Ascending aorta (tissue), 2 donors: ENCODE measurements at regions not wholly inside any gene's neighbourhood (a gene's known extent, or its start where the extent isn't known, plus 50 kb on each side); places are given as distances from the start of the nearest gene placed in this dataset.

ENCODE experiments used
- DNase-seq, 2 donors: peaks; one replicate each; pipeline ENCODE4 v3.0.0-alpha.2; 2019; ENCODE audit warnings: low spot score in 2 of 2
- H3K27ac ChIP-seq, 2 donors: fragments of 200-600 bp; sonication (generic); one replicate each; pipeline ENCODE4 v1.5.1; 2016 to 2017; ENCODE audit warnings: mild to moderate bottlenecking in 1 of 2
- H3K27me3 ChIP-seq: fragments of 200-600 bp; sonication (generic); one replicate; pipeline ENCODE4 v1.5.1; 2017
- H3K36me3 ChIP-seq, 2 donors: fragments of 200-600 bp; sonication (generic); one replicate each; pipeline ENCODE4 v1.5.1; 2016
- H3K4me1 ChIP-seq, 2 donors: fragments of 200-600 bp; sonication (generic); one replicate each; pipeline ENCODE4 v1.5.1; 2016 to 2017; ENCODE audit warnings: mild to moderate bottlenecking in 1 of 2
- H3K4me3 ChIP-seq, 2 donors: fragments of 200-600 bp; sonication (generic); one replicate each; pipeline ENCODE4 v1.5.1; 2016 to 2017; ENCODE audit warnings: mild to moderate bottlenecking in 1 of 2
- H3K9me3 ChIP-seq, 2 donors: fragments of 200-600 bp; sonication (generic); one replicate each; pipeline ENCODE4 v1.5.1; 2016
- intact Hi-C: fragments of 100-400 bp; cut with DNase I; formaldehyde crosslinking; loops from one replicate; pipeline ENCODE4 v1.15.1; 2023
- TF ChIP-seq, protein P1 (sequence below), 3 experiments: fragments of 200-600 bp in 2 of 3; fragments of 450-650 bp in 1 of 3; sonication (generic) in 2 of 3; IDR thresholded peaks; one replicate each; pipeline ENCODE4 v1.5.1; 2016 to 2019; ENCODE audit warnings: antibody characterized with exemption in 3 of 3, mild to moderate bottlenecking in 1 of 3, moderate library complexity in 1 of 3

DNA sequence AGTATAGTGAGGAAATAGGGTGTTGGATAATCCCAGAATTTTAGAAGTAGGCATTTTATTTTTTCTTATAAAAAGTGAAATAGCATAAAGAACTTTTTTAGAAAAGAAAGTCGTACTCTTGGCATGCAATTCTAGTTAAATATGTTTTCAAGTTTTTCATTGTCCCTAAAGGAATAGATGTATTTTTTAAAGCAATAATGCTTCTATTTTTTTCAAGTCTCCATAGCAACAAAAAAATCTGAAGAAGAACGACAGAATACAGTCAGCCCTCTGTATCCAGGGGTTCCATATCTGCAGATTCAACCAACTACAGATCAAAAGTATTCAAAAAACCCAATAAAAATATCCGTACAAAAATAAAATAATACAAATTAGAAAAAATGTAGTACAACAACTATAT lies 538.2 kb downstream of the GLUD2 start:
- Histone ChIP-seq H3K4me1 (no peaks in the 10 kb centered on the region), H3K36me3 (no peaks in the 10 kb centered on the region), H3K9me3 (no peaks in the 10 kb centered on the region), H3K4me3 (no peak overlapping the region), H3K27me3 (no peaks in the 10 kb centered on the region), H3K27ac (no peak overlapping the region)
- TF ChIP-seq, protein P1, sequence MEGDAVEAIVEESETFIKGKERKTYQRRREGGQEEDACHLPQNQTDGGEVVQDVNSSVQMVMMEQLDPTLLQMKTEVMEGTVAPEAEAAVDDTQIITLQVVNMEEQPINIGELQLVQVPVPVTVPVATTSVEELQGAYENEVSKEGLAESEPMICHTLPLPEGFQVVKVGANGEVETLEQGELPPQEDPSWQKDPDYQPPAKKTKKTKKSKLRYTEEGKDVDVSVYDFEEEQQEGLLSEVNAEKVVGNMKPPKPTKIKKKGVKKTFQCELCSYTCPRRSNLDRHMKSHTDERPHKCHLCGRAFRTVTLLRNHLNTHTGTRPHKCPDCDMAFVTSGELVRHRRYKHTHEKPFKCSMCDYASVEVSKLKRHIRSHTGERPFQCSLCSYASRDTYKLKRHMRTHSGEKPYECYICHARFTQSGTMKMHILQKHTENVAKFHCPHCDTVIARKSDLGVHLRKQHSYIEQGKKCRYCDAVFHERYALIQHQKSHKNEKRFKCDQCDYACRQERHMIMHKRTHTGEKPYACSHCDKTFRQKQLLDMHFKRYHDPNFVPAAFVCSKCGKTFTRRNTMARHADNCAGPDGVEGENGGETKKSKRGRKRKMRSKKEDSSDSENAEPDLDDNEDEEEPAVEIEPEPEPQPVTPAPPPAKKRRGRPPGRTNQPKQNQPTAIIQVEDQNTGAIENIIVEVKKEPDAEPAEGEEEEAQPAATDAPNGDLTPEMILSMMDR (IDR thresholded peaks at IDR 0.05), result no peak
- intact Hi-C loops, result no loop called here
- DNase-seq, result no peak

DNA sequence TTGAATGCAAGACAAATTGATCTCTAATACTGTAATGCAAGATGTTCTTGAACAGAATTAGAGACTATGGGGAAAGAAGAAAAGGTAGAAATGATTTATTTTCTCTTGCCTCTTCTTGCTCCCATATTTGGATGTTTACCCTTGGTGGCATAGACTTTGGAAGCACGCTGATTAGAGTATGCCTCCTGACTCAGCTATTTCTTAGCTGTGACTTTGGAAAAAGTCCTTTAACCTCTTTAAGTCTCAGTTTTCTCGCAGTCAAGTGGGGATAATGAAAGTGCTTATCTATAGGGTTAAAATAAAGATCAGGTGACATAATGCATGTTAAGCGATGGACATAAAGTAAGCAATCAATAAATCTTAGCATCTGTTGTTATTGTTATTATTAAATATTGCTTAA lies 545.5 kb downstream of the GLUD2 start:
- no peak overlapping the region for H3K27ac ChIP-seq
- no peaks in the 10 kb centered on the region for H3K27me3 ChIP-seq
- intact Hi-C loops, result no loop called here
- H3K9me3 ChIP-seq, result no peaks in the 10 kb centered on the region
- no peaks in the 10 kb centered on the region for H3K4me1 ChIP-seq
- H3K36me3 ChIP-seq, result no peaks in the 10 kb centered on the region
- no peak for DNase-seq
- no peak overlapping the region for H3K4me3 ChIP-seq
- TF ChIP-seq, protein P1 (IDR thresholded peaks at IDR 0.05), result no peak

DNA sequence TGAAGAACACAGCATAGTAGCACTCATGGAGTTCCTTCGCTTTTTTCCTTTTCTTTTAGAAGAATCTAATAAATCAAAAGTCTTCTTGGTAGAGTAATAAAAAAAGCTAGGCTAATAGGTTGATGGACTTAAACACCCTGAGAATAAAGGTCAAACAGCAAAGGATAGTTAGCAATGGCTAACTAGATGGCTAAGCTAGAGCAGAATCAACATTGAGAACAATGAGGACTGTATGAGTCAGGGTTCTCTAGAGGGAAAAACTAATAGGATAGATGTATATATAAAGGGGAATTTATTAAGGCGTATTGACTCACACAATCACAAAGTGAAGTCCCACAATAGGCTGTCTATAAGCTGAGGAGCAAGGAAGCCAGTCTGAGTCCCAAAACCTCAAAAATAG lies 550.9 kb downstream of the GLUD2 start:
- intact Hi-C loops, result no loop called here
- no peak overlapping the region for H3K4me3 ChIP-seq
- no peaks in the 10 kb centered on the region for H3K27me3 ChIP-seq
- DNase-seq, result no peak
- no peak overlapping the region for H3K27ac ChIP-seq
- H3K9me3 ChIP-seq, result no peaks in the 10 kb centered on the region
- TF ChIP-seq, protein P1 (IDR thresholded peaks at IDR 0.05), result no peak
- no peaks in the 10 kb centered on the region for H3K4me1 ChIP-seq
- H3K36me3 ChIP-seq, result no peaks in the 10 kb centered on the region

DNA sequence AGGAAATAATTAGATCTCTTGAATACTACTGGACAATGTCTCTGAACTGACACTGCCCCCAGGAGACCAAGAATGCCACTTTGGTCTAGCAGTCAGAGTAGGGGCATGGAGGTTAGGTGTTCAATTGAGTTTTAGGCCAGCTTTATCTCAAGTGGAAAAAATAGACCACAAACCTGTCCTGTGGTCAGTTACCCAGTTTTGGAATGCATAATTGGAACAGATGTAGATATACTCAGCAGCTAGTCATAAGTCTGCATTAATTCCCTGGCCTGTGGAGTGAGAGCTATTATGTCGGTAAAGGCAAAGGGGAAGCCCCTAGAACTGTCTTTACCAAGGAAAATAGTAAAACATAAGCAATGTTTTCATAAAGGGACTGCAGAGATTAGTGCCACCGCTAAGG lies 587.7 kb downstream of the GLUD2 start:
- intact Hi-C loops, result no loop called here
- TF ChIP-seq, protein P1 (IDR thresholded peaks at IDR 0.05), result no peak
- no peak for DNase-seq
- H3K9me3 ChIP-seq, result no peaks in the 10 kb centered on the region
- no peaks in the 10 kb centered on the region for H3K4me1 ChIP-seq
- H3K4me3 ChIP-seq, result no peak overlapping the region
- H3K36me3 ChIP-seq, result no peaks in the 10 kb centered on the region
- no peak overlapping the region for H3K27ac ChIP-seq
- no peaks in the 10 kb centered on the region for H3K27me3 ChIP-seq

DNA sequence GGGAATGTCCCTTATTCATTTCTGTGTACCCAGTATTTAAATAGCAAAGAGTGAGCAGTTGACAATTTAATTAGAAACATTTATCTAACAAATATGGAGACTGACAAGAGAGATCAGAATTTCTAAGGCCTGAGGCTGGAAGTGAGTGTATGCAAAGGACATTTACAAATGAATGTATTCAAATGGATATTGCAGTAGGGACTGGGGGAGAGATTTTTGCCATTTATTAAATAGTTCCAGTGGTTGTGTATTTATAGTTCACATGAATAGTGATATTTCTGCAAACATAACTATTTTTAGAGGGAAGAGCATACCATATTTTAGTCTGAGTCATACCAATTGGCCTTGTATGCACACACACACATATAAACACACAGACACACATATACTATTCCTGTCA lies 592.4 kb downstream of the GLUD2 start:
- no peaks in the 10 kb centered on the region for H3K9me3 ChIP-seq
- intact Hi-C loops, result no loop called here
- no peaks in the 10 kb centered on the region for H3K36me3 ChIP-seq
- H3K4me3 ChIP-seq, result no peak overlapping the region
- no peaks in the 10 kb centered on the region for H3K4me1 ChIP-seq
- TF ChIP-seq, protein P1 (IDR thresholded peaks at IDR 0.05), result no peak
- no peak for DNase-seq
- H3K27me3 ChIP-seq, result no peaks in the 10 kb centered on the region
- H3K27ac ChIP-seq, result no peak overlapping the region

DNA sequence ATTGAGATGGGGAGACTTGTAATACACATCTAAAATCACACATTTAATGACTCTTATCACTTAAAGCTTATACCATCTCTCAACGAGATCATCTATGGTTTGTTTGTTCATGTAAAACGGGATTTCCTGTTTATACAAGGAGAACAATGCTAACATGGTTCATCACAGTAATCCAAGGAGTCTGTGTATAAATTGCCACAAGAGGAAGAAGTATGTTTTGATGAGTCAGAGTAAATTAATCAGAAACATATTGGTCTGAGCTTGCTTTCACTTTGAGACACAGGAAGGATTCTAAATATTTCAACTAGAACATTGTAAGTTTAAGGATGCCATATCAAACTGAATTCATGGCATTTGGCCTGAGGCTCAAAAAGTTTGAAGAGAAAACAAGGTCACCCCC lies 594.1 kb downstream of the GLUD2 start:
- Histone ChIP-seq H3K27ac (no peak overlapping the region), H3K4me1 (no peaks in the 10 kb centered on the region), H3K9me3 (no peaks in the 10 kb centered on the region), H3K27me3 (no peaks in the 10 kb centered on the region), H3K4me3 (no peak overlapping the region), H3K36me3 (no peaks in the 10 kb centered on the region)
- TF ChIP-seq, protein P1 (IDR thresholded peaks at IDR 0.05), result no peak
- intact Hi-C loops, result no loop called here
- DNase-seq, result no peak
